CD14-positive monocyte (primary cell): ENCODE measurements at regions not wholly inside any gene's neighbourhood (a gene's known extent, or its start where the extent isn't known, plus 50 kb on each side); places are given as distances from the start of the nearest gene placed in this dataset.

ENCODE experiments used
- DNase-seq, 3 donors: peaks; one replicate each; pipeline ENCODE4 v3.0.0-alpha.2; 2011 to 2022
- H2AFZ ChIP-seq: 2 replicates; pipeline ENCODE4 v1.6.0; 2012; ENCODE audit warnings: mild to moderate bottlenecking, low read depth, low read length, inconsistent platforms; ENCODE audit not compliant: insufficient read depth, poor library complexity, severe bottlenecking
- H3K27ac ChIP-seq, 2 donors: 1 replicate in 1 of 2; 2 replicates in 1 of 2; pipeline ENCODE4 v1.5.1; 2012 to 2013; ENCODE audit warnings: low read length in 2 of 2, control low read depth in 1 of 2, inconsistent platforms in 1 of 2, low read depth in 1 of 2, mild to moderate bottlenecking in 1 of 2
- H3K27me3 ChIP-seq, 2 donors: one replicate each; pipeline versions ENCODE4 v1.6.0 to v1.6.1; 2011 to 2013; ENCODE audit warnings: low read length in 2 of 2; ENCODE audit not compliant: control insufficient read depth in 2 of 2, insufficient read depth in 2 of 2
- H3K36me3 ChIP-seq, 2 donors: replicated peaks in 1 of 2; 1 replicate in 1 of 2; 2 replicates in 1 of 2; pipeline versions ENCODE4 v1.5.1 to v1.6.1; 2012 to 2013; ENCODE audit warnings: low read length in 2 of 2, control low read depth in 1 of 2, inconsistent platforms in 1 of 2, mild to moderate bottlenecking in 1 of 2; ENCODE audit not compliant: insufficient read depth in 2 of 2, control insufficient read depth in 1 of 2
- H3K4me1 ChIP-seq, 2 donors: 1 replicate in 1 of 2; 2 replicates in 1 of 2; pipeline versions ENCODE4 v1.5.1 to v1.6.1; 2012 to 2013; ENCODE audit warnings: low read length in 2 of 2, control low read depth in 1 of 2, inconsistent platforms in 1 of 2, mild to moderate bottlenecking in 1 of 2, moderate library complexity in 1 of 2; ENCODE audit not compliant: insufficient read depth in 2 of 2, control insufficient read depth in 1 of 2
- H3K4me2 ChIP-seq: replicated peaks from 2 replicates; pipeline ENCODE3; 2012; ENCODE audit warnings: low read length, moderate library complexity, mild to moderate bottlenecking; ENCODE audit not compliant: poor library complexity, severe bottlenecking; ENCODE audit errors: extremely low read depth
- H3K4me3 ChIP-seq, 3 experiments: fragments of 200-600 bp in 1 of 3; sonication (generic) in 1 of 3; replicated peaks in 1 of 3; 1 replicate in 2 of 3; 2 replicates in 1 of 3; pipeline ENCODE4 v1.5.1; 2011 to 2013; ENCODE audit warnings: low read length in 3 of 3, mild to moderate bottlenecking in 3 of 3, control low read depth in 2 of 3, low read depth in 2 of 3, inconsistent platforms in 1 of 3, moderate library complexity in 1 of 3
- H3K79me2 ChIP-seq: 2 replicates; pipeline ENCODE4 v1.6.0; 2012; ENCODE audit warnings: mild to moderate bottlenecking, control low read depth, inconsistent platforms, low read length, moderate library complexity; ENCODE audit not compliant: insufficient read depth
- H3K9ac ChIP-seq: 2 replicates; pipeline ENCODE4 v1.6.0; 2017; ENCODE audit warnings: low read length, mild to moderate bottlenecking; ENCODE audit not compliant: insufficient read depth, poor library complexity, severe bottlenecking
- H3K9me3 ChIP-seq, 2 donors: replicated peaks in 1 of 2; 1 replicate in 1 of 2; 2 replicates in 1 of 2; pipeline versions ENCODE4 v1.5.1 to v1.6.1; 2012 to 2013; ENCODE audit warnings: low read length in 2 of 2, control low read depth in 1 of 2; ENCODE audit not compliant: control insufficient read depth in 1 of 2, insufficient read depth in 1 of 2
- H4K20me1 ChIP-seq: 2 replicates; pipeline ENCODE4 v1.6.0; 2012; ENCODE audit warnings: mild to moderate bottlenecking, low read length, control low read depth, moderate library complexity; ENCODE audit not compliant: insufficient read depth
- H3K27ac Mint-ChIP-seq, 7 donors: one replicate each; pipeline ENCODE4 v1.8.0; 2020; ENCODE audit warnings: mild to moderate bottlenecking in 7 of 7, mixed read lengths in 7 of 7, moderate library complexity in 6 of 7, inconsistent platforms in 2 of 7
- H3K27me3 Mint-ChIP-seq, 3 donors: one replicate each; pipeline ENCODE4 v1.8.0; 2021 to 2022; ENCODE audit warnings: low read depth in 3 of 3, mild to moderate bottlenecking in 3 of 3, mixed read lengths in 3 of 3, moderate library complexity in 3 of 3, inconsistent platforms in 1 of 3
- H3K36me3 Mint-ChIP-seq, 2 donors: one replicate each; pipeline ENCODE4 v1.8.0; 2020; ENCODE audit warnings: mixed read lengths in 2 of 2, inconsistent platforms in 1 of 2, mild to moderate bottlenecking in 1 of 2
- H3K4me1 Mint-ChIP-seq: one replicate; pipeline ENCODE4 v1.8.0; 2020; ENCODE audit warnings: mild to moderate bottlenecking, mixed read lengths
- H3K4me3 Mint-ChIP-seq, 2 donors: one replicate each; pipeline ENCODE4 v1.8.0; 2020; ENCODE audit warnings: mild to moderate bottlenecking in 2 of 2, mixed read lengths in 2 of 2, moderate library complexity in 1 of 2
- H3K9me3 Mint-ChIP-seq, 7 donors: one replicate each; pipeline ENCODE4 v1.8.0; 2020 to 2022; ENCODE audit warnings: mixed read lengths in 7 of 7, mild to moderate bottlenecking in 6 of 7, moderate library complexity in 6 of 7, inconsistent platforms in 2 of 7
- CTCF ChIP-seq: fragments of 200-600 bp; IDR thresholded peaks from one replicate; pipeline ENCODE4 v1.8.0; 2022; ENCODE audit warnings: antibody characterized with exemption, mild to moderate bottlenecking
- WGBS: methylation state at CpG from one replicate; pipeline ENCODE4 v1.1.5; 2013; ENCODE audit warnings: missing lambda C conversion rate; ENCODE audit not compliant: insufficient coverage; 5-methylcytosine and 5-hydroxymethylcytosine counted together
- intact Hi-C, 2 donors: fragments of 100-400 bp; cut with micrococcal nuclease; formaldehyde crosslinking; loops; one replicate each; pipeline versions ENCODE4 v1.15.0 to v1.15.1; 2023

- 67% methylated on average over 2 of the region's 4 CpGs for WGBS
Measured at GRCh38 chr17:65393514-65393913, 167.9 kb downstream of the AXIN2 start.

GRCh38 chr17:65389949-65390348 is 171.5 kb downstream of the AXIN2 start:
- intact Hi-C loops: no loop called here
- Histone ChIP-seq H3K36me3 (no peaks in the 10 kb centered on the region), H3K9me3 (peaks cover 0 to 3% of the 10 kb centered on the region in 2 donors), H3K79me2 (no peaks in the 10 kb centered on the region), H3K9ac (no peak overlapping the region), H3K4me1 (no peaks in the 10 kb centered on the region), H2AFZ (no peak overlapping the region), H3K27ac (no peak overlapping the region), H3K27me3 (no peaks in the 10 kb centered on the region), H4K20me1 (no peaks in the 10 kb centered on the region), H3K4me2 (no peak overlapping the region), H3K4me3 (no peak overlapping the region)
- DNase-seq: no peak
- H3K27me3 Mint-ChIP-seq: peaks cover 2 to 8% (median 6%) of the 10 kb centered on the region in 3 donors
- no peak overlapping the region for H3K4me3 Mint-ChIP-seq
- no peak for TF ChIP-seq CTCF
- H3K36me3 Mint-ChIP-seq: no peaks in the 10 kb centered on the region
- no peaks in the 10 kb centered on the region for H3K4me1 Mint-ChIP-seq
- 85% methylated on average over 3 of the region's 4 CpGs for WGBS
- H3K9me3 Mint-ChIP-seq: peaks cover 0 to 21% (median 10%) of the 10 kb centered on the region in 7 donors
- no peak overlapping the region for H3K27ac Mint-ChIP-seq

More at GRCh38 chr17:65393514-65393913, 167.9 kb downstream of the AXIN2 start:
- no peak for DNase-seq
- no peaks in the 10 kb centered on the region for H3K9me3 ChIP-seq
- no peaks in the 10 kb centered on the region for H4K20me1 ChIP-seq
- Mint-ChIP-seq H3K36me3 (no peaks in the 10 kb centered on the region), H3K9me3 (peaks cover 0 to 8% (median 2%) of the 10 kb centered on the region in 7 donors), H3K27ac (no peak overlapping the region), H3K4me1 (no peaks in the 10 kb centered on the region), H3K27me3 (peaks cover 2 to 6% (median 5%) of the 10 kb centered on the region in 3 donors), H3K4me3 (no peak overlapping the region)
- no peak overlapping the region for H3K9ac ChIP-seq
- H3K4me3 ChIP-seq: no peak overlapping the region
- H3K79me2 ChIP-seq: no peaks in the 10 kb centered on the region
- H3K36me3 ChIP-seq: no peaks in the 10 kb centered on the region
- H3K4me1 ChIP-seq: no peaks in the 10 kb centered on the region
- no peak overlapping the region for H2AFZ ChIP-seq
- TF ChIP-seq CTCF: no peak
- intact Hi-C loops: no loop called here
- H3K4me2 ChIP-seq: no peak overlapping the region
- no peak overlapping the region for H3K27ac ChIP-seq
- H3K27me3 ChIP-seq: no peaks in the 10 kb centered on the region
